ENCODE measurements at regions not wholly inside any gene's neighbourhood (a gene's known extent, or its start where the extent isn't known, plus 50 kb on each side); places are given as distances from the start of the nearest gene placed in this dataset.

DNA sequence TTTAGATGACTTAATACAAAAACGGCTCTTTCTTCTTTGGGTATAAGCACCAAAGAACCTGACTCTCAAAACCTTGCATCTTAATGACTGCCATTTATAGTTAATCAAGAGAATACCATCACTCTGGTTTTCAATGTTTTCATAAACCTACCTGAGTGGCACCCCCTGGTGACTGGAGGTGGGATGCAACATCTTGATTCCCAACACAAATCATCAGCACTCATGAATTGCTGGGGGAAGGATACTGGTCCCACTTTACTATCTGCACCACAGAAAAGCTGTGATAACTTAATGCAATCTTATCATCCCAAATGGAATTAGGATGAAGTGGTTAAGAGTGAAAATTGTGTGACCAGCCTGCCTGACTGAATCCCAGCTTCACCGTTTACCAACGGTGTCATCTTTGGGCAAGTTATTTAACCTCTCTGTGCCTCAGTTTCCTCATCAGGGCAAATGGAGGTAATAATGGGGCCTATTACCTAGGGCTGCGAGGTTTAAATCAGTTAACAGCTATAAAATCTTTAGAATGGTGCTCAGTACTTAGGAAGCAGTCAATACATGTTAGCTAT, 366.4 kb downstream of the KLF12 start:
- no peak for DNase-seq
- H3K4me3 ChIP-seq (ENCODE audit: low read length), result no peak overlapping the region
- H3K27me3 ChIP-seq (ENCODE audit: control insufficient read depth, insufficient read depth, low read length), result no peaks in the 10 kb centered on the region
- WGBS (ENCODE audit: insufficient coverage), result 83% methylated on average over 1 of the region's 4 CpGs
- no peaks in the 10 kb centered on the region for H3K9me3 ChIP-seq (replicated peaks; ENCODE audit: control insufficient read depth, low read depth, low read length)
- peaks cover 2% of the 10 kb centered on the region for H3K36me3 ChIP-seq (ENCODE audit: control insufficient read depth, insufficient read depth, low read length)
- H3K4me1 ChIP-seq (ENCODE audit: control insufficient read depth, insufficient read depth, low read length), result peaks cover 23% of the 10 kb centered on the region
- H3K27ac ChIP-seq (ENCODE audit: low read length), result peak overlapping the region; percentile 95

GRCh38 chr13:73767191-73767741, 366.9 kb downstream of the KLF12 start:
- H3K9me3 ChIP-seq (replicated peaks; ENCODE audit: control insufficient read depth, low read depth, low read length), result no peaks in the 10 kb centered on the region
- DNase-seq, result peak; percentile 35
- H3K27me3 ChIP-seq (ENCODE audit: control insufficient read depth, insufficient read depth, low read length), result no peaks in the 10 kb centered on the region
- peaks cover 2% of the 10 kb centered on the region for H3K36me3 ChIP-seq (ENCODE audit: control insufficient read depth, insufficient read depth, low read length)
- 14% methylated on average over 1 of the region's 3 CpGs for WGBS (ENCODE audit: insufficient coverage)
- H3K27ac ChIP-seq (ENCODE audit: low read length), result peak overlapping the region; percentile 95
- H3K4me1 ChIP-seq (ENCODE audit: control insufficient read depth, insufficient read depth, low read length), result peaks cover 23% of the 10 kb centered on the region
- H3K4me3 ChIP-seq (ENCODE audit: low read length), result no peak overlapping the region

DNA sequence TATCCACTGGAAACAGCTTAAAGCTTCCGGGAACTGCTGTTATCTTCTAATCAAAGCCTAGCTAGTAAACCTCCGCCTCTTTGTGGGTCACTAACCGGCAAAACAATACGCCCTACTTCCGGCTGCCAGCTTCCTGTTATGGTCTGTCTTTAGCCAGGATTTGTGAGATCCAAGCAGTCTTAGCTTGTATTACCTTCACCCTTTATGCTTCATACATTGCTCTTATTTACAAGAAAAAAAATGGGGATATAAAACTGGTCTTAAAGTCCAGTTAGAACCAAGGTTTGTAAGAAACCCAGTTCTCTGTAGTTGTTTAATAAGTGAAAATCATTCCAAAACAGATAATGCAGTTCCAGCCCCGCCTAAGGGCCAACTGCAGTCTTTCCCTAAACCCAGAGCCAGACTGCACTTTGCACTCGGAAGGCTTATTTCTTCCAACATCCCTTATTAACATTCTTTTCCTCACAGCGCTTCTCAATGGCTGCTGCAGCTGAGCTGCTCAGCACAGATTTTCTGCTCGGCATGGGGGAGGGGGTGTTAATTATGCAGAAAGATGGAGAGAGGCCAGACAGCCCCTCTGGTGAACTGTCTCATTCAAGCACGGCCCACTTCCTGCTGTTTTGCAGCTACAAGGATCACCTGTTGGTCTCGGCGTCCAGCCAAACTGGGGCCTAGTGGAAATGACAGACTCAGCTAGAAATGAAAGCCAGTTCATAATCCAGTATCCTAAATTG, 368.4 kb downstream of the KLF12 start:
- Histone ChIP-seq H3K27me3 (ENCODE audit: control insufficient read depth, insufficient read depth, low read length) (no peaks in the 10 kb centered on the region), H3K36me3 (ENCODE audit: control insufficient read depth, insufficient read depth, low read length) (peaks cover 5% of the 10 kb centered on the region), H3K4me1 (ENCODE audit: control insufficient read depth, insufficient read depth, low read length) (peaks cover 23% of the 10 kb centered on the region), H3K4me3 (ENCODE audit: low read length) (peak overlapping the region; percentile 15), H3K27ac (ENCODE audit: low read length) (peak overlapping the region; percentile 95), H3K9me3 (replicated peaks; ENCODE audit: control insufficient read depth, low read depth, low read length) (no peaks in the 10 kb centered on the region)
- 12% methylated on average over 5 of the region's 12 CpGs for WGBS (ENCODE audit: insufficient coverage)
- DNase-seq, result peak; percentile 99

DNA sequence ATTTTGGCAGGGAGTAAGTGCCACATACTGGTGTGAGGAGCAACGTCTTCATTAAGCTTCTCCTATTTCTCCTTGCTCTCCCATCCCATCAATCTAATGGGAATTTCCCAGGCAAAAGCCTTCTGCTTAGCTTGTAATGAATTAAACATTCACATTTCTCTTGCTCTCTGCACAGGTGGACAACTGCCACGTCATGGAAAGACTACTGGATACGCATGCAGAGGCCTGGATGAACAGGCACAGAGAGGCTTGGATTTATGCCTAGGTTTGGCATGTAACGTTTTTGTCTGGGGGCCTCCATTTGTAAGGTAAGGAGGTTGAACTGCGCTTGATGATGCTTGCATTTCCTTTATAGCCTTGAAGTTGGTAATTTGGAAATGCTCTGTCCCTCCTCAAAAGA, 374.8 kb downstream of the KLF12 start:
- DNase-seq, result peak; percentile 47
- Histone ChIP-seq H3K27ac (ENCODE audit: low read length) (no peak overlapping the region), H3K4me3 (ENCODE audit: low read length) (no peak overlapping the region), H3K9me3 (replicated peaks; ENCODE audit: control insufficient read depth, low read depth, low read length) (no peaks in the 10 kb centered on the region), H3K36me3 (ENCODE audit: control insufficient read depth, insufficient read depth, low read length) (peaks cover 5% of the 10 kb centered on the region), H3K4me1 (ENCODE audit: control insufficient read depth, insufficient read depth, low read length) (no peaks in the 10 kb centered on the region), H3K27me3 (ENCODE audit: control insufficient read depth, insufficient read depth, low read length) (no peaks in the 10 kb centered on the region)
- 50% methylated on average over 2 of the region's 5 CpGs for WGBS (ENCODE audit: insufficient coverage)

- Histone ChIP-seq H3K27ac (ENCODE audit: low read length) (no peak overlapping the region), H3K27me3 (ENCODE audit: control insufficient read depth, insufficient read depth, low read length) (no peaks in the 10 kb centered on the region), H3K9me3 (replicated peaks; ENCODE audit: control insufficient read depth, low read depth, low read length) (no peaks in the 10 kb centered on the region), H3K4me3 (ENCODE audit: low read length) (no peak overlapping the region), H3K36me3 (ENCODE audit: control insufficient read depth, insufficient read depth, low read length) (peaks cover 2% of the 10 kb centered on the region), H3K4me1 (ENCODE audit: control insufficient read depth, insufficient read depth, low read length) (no peaks in the 10 kb centered on the region)
- peak; percentile 63 for DNase-seq
- no CpG with 5 or more reads among the region's 2 CpGs for WGBS (ENCODE audit: insufficient coverage)
Observed at GRCh38 chr13:73757481-73758233, 376.5 kb downstream of the KLF12 start.

DNA sequence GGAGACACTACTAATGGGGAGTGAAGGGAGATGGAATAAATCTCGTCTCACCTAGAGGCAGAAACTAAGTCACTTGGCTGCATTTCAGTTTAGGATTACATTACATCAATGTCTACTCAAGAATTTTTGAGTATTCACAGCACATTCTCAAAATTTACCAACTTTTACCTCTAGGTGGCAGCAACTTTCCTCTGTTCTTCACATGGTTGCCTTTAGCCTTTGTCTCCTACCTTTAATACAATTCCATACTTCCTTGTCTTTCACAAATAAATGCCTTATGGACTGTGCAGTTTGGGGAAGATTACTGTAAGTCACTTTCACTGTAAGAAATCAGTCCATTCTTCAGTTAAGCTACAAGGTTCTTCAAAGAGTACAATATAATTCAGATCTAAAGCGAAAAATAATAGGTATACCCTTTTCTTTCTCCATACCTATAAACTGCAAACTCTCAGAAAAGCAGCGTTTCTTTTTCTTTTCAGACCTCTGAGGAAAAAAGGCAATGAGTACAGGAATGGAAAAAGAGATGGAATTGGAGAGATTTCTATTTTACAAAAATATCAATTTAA, 379.4 kb downstream of the KLF12 start:
- WGBS (ENCODE audit: insufficient coverage), result no CpG with 5 or more reads among the region's 3 CpGs
- H3K4me3 ChIP-seq (ENCODE audit: low read length), result no peak overlapping the region
- no peaks in the 10 kb centered on the region for H3K9me3 ChIP-seq (replicated peaks; ENCODE audit: control insufficient read depth, low read depth, low read length)
- peaks cover 2% of the 10 kb centered on the region for H3K36me3 ChIP-seq (ENCODE audit: control insufficient read depth, insufficient read depth, low read length)
- H3K4me1 ChIP-seq (ENCODE audit: control insufficient read depth, insufficient read depth, low read length), result no peaks in the 10 kb centered on the region
- no peak overlapping the region for H3K27ac ChIP-seq (ENCODE audit: low read length)
- peak; percentile 91 for DNase-seq
- no peaks in the 10 kb centered on the region for H3K27me3 ChIP-seq (ENCODE audit: control insufficient read depth, insufficient read depth, low read length)

DNA sequence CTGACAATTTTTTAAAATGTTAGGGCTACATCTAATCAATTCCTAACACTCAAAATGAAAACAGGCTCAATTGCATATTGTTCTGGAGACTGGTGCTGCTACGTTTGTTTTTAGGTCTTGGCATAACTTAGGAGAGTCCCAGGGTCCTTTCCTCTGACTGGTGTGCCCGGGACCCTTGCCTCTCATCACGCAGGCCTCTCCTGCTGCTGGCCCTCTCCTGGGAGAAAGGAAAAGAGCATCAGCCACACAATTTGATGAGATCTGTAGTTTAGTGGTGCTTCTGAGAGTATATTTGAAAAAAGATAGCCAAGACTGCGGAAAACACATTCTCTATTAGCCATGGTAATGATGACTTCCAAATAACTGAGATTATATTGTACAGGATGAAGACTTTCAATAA, 380.0 kb downstream of the KLF12 start:
- DNase-seq, result no peak

DNA sequence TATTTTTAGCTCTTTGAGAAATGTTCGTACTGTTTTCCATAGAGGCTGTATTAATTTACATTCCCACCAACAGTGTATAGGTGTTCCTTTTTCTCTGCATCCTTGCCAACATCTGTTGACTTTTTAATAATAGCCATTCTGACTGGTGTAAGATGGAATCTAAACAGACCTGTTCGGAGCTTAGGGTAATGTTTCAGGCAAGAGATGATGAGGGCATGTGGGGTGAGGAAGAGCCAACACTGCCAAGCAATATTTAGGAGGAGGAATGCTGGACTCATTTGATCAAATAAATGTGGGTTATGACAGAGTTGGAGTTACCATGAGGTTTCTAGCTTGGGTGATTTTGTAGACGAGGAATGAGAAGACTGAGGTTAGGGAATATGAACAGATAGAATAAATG, 382.9 kb downstream of the KLF12 start:
- Histone ChIP-seq H3K27me3 (ENCODE audit: control insufficient read depth, insufficient read depth, low read length) (no peaks in the 10 kb centered on the region), H3K36me3 (ENCODE audit: control insufficient read depth, insufficient read depth, low read length) (peaks cover 4% of the 10 kb centered on the region), H3K4me1 (ENCODE audit: control insufficient read depth, insufficient read depth, low read length) (no peaks in the 10 kb centered on the region), H3K4me3 (ENCODE audit: low read length) (no peak overlapping the region), H3K27ac (ENCODE audit: low read length) (no peak overlapping the region), H3K9me3 (replicated peaks; ENCODE audit: control insufficient read depth, low read depth, low read length) (peaks cover 3% of the 10 kb centered on the region)
- 90% methylated on average over 2 of the region's 3 CpGs for WGBS (ENCODE audit: insufficient coverage)
- DNase-seq, result no peak

More for the DNA sequence above, 380.0 kb downstream of the KLF12 start:
- H3K36me3 ChIP-seq (ENCODE audit: control insufficient read depth, insufficient read depth, low read length), result peaks cover 2% of the 10 kb centered on the region
- WGBS (ENCODE audit: insufficient coverage), result 57% methylated on average over 2 of the region's 4 CpGs
- H3K27ac ChIP-seq (ENCODE audit: low read length), result no peak overlapping the region
- H3K4me1 ChIP-seq (ENCODE audit: control insufficient read depth, insufficient read depth, low read length), result no peaks in the 10 kb centered on the region
- H3K4me3 ChIP-seq (ENCODE audit: low read length), result no peak overlapping the region
- H3K9me3 ChIP-seq (replicated peaks; ENCODE audit: control insufficient read depth, low read depth, low read length), result no peaks in the 10 kb centered on the region
- no peaks in the 10 kb centered on the region for H3K27me3 ChIP-seq (ENCODE audit: control insufficient read depth, insufficient read depth, low read length)

GRCh38 chr13:73748404-73748803, 385.8 kb downstream of the KLF12 start:
- Histone ChIP-seq H3K36me3 (ENCODE audit: control insufficient read depth, insufficient read depth, low read length) (peaks cover 7% of the 10 kb centered on the region), H3K27me3 (ENCODE audit: control insufficient read depth, insufficient read depth, low read length) (no peaks in the 10 kb centered on the region), H3K27ac (ENCODE audit: low read length) (no peak overlapping the region), H3K4me3 (ENCODE audit: low read length) (no peak overlapping the region), H3K9me3 (replicated peaks; ENCODE audit: control insufficient read depth, low read depth, low read length) (peaks cover 3% of the 10 kb centered on the region), H3K4me1 (ENCODE audit: control insufficient read depth, insufficient read depth, low read length) (no peaks in the 10 kb centered on the region)
- no peak for DNase-seq
- 100% methylated on average over 1 of the region's 1 CpG for WGBS (ENCODE audit: insufficient coverage)

- no peak for DNase-seq
- H3K4me1 ChIP-seq (ENCODE audit: control insufficient read depth, insufficient read depth, low read length), result peaks cover 6% of the 10 kb centered on the region
- peaks cover 5% of the 10 kb centered on the region for H3K36me3 ChIP-seq (ENCODE audit: control insufficient read depth, insufficient read depth, low read length)
- no peak overlapping the region for H3K27ac ChIP-seq (ENCODE audit: low read length)
- H3K4me3 ChIP-seq (ENCODE audit: low read length), result no peak overlapping the region
- no peaks in the 10 kb centered on the region for H3K27me3 ChIP-seq (ENCODE audit: control insufficient read depth, insufficient read depth, low read length)
- no CpG with 5 or more reads among the region's 2 CpGs for WGBS (ENCODE audit: insufficient coverage)
- H3K9me3 ChIP-seq (replicated peaks; ENCODE audit: control insufficient read depth, low read depth, low read length), result peaks cover 3% of the 10 kb centered on the region
Observed at GRCh38 chr13:73745190-73745589, 389.0 kb downstream of the KLF12 start.

Measured in muscle of leg (tissue), 3 donors.